ENCODE measurements at regions not wholly inside any gene's neighbourhood (a gene's known extent, or its start where the extent isn't known, plus 50 kb on each side); places are given as distances from the start of the nearest gene placed in this dataset.
A peak's percentile ranks its signal among the peaks of the same experiment; 100 is the strongest.

DNA sequence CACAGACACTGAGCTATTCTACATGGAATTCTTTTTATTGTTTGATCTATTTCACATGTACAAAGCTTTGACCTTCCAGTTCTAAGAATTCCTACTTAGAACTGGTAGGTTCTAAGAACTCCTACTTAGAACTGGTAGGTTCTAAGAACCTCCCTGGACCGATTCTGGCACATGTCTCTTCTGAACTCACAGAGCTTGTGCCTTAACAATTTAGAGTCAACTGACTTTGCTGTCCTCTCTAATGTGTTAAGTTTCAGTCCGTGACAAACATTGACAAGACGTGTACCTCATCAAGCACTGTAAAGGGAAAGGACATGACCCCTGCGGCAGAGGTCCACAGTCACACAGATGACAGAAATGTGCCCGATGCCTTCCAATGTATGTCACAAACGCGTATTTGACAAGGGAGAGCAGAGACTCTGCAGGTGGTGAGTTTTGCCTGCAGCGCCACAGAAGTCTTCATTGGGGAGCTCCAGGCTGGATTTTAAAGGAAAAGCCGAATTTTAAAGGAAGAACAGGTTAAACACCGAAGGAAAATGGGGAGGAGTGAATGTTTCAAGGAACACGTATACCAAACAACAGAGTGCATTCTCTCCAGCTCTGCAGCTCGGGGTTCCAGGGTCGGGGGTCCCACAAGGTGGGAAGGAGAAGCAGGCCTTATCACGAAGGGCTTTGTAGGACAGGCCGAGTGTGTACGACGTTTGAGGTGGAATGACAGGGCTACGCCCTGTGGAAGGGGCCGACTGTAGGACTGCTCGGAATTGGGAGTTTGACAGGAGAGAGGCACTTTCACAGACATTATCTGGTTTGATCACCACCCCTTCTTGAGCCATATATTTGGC lies 161.1 kb upstream of the KLF14 start:
- H3K4me3 ChIP-seq: no peak overlapping the region
- DNase-seq: no peak
- peak overlapping the region; percentile 29 to 69 for H3K27ac ChIP-seq
- 72 to 78% methylated on average over 20 of the region's 20 CpGs for WGBS, 2 donors
- H3K4me1 ChIP-seq: peaks cover 61% of the 10 kb centered on the region
- TF ChIP-seq, protein P1, sequence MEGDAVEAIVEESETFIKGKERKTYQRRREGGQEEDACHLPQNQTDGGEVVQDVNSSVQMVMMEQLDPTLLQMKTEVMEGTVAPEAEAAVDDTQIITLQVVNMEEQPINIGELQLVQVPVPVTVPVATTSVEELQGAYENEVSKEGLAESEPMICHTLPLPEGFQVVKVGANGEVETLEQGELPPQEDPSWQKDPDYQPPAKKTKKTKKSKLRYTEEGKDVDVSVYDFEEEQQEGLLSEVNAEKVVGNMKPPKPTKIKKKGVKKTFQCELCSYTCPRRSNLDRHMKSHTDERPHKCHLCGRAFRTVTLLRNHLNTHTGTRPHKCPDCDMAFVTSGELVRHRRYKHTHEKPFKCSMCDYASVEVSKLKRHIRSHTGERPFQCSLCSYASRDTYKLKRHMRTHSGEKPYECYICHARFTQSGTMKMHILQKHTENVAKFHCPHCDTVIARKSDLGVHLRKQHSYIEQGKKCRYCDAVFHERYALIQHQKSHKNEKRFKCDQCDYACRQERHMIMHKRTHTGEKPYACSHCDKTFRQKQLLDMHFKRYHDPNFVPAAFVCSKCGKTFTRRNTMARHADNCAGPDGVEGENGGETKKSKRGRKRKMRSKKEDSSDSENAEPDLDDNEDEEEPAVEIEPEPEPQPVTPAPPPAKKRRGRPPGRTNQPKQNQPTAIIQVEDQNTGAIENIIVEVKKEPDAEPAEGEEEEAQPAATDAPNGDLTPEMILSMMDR (IDR thresholded peaks at IDR 0.05): no peak
- no peak for TF ChIP-seq POLR2A (IDR thresholded peaks at IDR 0.05)
- H3K9me3 ChIP-seq: no peaks in the 10 kb centered on the region
- intact Hi-C loops (cut with DNase I; ENCODE audit: low total_unique reads): loop anchor here (10.0 kb wide), 1 partner anchor 210 kb away; no protein-coding TSS in a partner anchor
- H3K27me3 ChIP-seq: no peaks in the 10 kb centered on the region
- H3K36me3 ChIP-seq (ENCODE audit: low read depth, missing control alignments): no peaks in the 10 kb centered on the region

DNA sequence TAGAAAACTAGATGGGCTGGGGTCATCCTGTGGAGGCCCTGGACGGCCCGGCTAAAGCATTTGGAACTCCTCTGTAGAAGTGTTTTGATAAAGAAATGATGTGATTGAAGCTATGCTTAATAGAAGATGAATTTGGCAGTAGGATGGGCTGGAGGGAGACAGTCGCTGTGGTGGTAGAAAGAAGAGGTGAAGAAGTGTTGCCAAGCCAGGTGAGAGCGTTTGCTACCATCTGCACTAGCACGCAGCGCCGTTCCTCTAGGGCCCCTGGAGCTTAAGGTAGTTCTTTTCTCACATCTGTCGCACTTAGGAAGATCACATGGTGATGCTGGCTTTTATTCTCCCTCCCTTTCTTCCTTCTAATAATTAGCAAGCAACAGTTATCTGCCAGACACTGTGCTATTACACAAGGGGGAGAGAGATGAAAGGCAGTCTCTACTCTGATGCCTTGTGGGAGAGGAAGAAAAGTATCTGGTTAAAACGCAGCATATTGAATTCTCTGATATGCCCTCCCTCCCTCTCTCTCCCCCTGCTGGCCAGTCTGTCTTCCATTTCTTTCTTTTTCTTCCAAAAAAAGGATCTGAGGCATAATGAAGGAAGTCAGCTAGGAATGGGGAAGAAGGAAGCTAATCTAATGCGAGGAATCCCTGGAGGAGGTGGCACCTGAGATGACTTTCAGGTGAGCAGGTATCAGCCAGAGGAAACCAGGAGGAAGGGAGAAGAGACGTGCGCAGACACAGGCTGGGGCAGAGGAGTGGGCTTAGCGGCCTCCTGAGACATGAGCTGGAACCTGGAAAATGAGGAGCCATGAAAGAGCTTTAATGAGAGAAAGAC lies 162.3 kb upstream of the KLF14 start:
- intact Hi-C loops (cut with DNase I; ENCODE audit: low total_unique reads): loop anchor here (10.0 kb wide), 1 partner anchor 209 kb away; no protein-coding TSS in a partner anchor
- DNase-seq: no peak
- peak overlapping the region; percentile 31 to 50 for H3K27ac ChIP-seq
- H3K4me3 ChIP-seq: no peak overlapping the region
- 76 to 83% methylated on average over 13 of the region's 13 CpGs for WGBS, 2 donors
- no peaks in the 10 kb centered on the region for H3K9me3 ChIP-seq
- TF ChIP-seq POLR2A (IDR thresholded peaks at IDR 0.05): no peak
- TF ChIP-seq, protein P1 (IDR thresholded peaks at IDR 0.05): peak in 2 of 3 experiments; percentile 20 to 55
- H3K27me3 ChIP-seq: no peaks in the 10 kb centered on the region
- H3K36me3 ChIP-seq (ENCODE audit: low read depth, missing control alignments): no peaks in the 10 kb centered on the region
- peaks cover 53% of the 10 kb centered on the region for H3K4me1 ChIP-seq

DNA sequence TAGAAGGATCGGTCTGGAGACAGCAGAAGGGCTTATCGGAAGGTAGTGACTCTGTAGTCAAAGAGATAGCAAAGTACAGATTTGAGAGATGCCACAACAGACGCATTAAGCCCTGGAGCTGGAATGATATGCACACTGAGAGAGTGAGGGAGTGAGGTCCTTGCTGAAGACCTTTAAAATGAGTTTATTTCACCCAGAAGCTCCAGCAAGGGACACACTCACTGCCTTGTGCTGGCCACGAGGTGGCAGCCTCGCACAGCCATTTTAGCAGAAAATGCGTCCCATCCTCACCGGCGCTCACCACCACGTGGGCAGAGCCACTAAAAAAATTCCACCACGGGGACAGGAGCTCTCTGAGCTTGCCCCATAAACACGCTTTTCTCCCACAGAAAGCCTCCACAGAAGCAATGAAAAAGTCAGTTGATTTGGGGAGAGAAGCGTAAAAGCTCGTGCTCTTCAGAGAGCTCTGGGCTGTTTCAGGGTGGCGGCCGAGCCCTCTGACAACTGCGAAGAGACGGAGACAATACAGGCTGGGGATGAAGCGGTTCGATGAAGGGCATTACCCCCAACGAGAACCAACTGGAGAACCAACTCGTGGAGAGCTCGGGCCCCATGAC lies 163.0 kb upstream of the KLF14 start:
- 53 to 61% methylated on average over 22 of the region's 22 CpGs for WGBS, 2 donors
- no peaks in the 10 kb centered on the region for H3K9me3 ChIP-seq
- intact Hi-C loops (cut with DNase I; ENCODE audit: low total_unique reads): loop anchor here (10.0 kb wide), 1 partner anchor 208 kb away; no protein-coding TSS in a partner anchor
- no peaks in the 10 kb centered on the region for H3K27me3 ChIP-seq
- TF ChIP-seq, protein P1 (IDR thresholded peaks at IDR 0.05): peak; percentile 66 to 83 (median 74)
- TF ChIP-seq POLR2A (IDR thresholded peaks at IDR 0.05): no peak
- H3K4me3 ChIP-seq: no peak overlapping the region
- peaks cover 55% of the 10 kb centered on the region for H3K4me1 ChIP-seq
- H3K27ac ChIP-seq: peak overlapping the region; percentile 31 to 50
- H3K36me3 ChIP-seq (ENCODE audit: low read depth, missing control alignments): no peaks in the 10 kb centered on the region
- peak; percentile 73 for DNase-seq

DNA sequence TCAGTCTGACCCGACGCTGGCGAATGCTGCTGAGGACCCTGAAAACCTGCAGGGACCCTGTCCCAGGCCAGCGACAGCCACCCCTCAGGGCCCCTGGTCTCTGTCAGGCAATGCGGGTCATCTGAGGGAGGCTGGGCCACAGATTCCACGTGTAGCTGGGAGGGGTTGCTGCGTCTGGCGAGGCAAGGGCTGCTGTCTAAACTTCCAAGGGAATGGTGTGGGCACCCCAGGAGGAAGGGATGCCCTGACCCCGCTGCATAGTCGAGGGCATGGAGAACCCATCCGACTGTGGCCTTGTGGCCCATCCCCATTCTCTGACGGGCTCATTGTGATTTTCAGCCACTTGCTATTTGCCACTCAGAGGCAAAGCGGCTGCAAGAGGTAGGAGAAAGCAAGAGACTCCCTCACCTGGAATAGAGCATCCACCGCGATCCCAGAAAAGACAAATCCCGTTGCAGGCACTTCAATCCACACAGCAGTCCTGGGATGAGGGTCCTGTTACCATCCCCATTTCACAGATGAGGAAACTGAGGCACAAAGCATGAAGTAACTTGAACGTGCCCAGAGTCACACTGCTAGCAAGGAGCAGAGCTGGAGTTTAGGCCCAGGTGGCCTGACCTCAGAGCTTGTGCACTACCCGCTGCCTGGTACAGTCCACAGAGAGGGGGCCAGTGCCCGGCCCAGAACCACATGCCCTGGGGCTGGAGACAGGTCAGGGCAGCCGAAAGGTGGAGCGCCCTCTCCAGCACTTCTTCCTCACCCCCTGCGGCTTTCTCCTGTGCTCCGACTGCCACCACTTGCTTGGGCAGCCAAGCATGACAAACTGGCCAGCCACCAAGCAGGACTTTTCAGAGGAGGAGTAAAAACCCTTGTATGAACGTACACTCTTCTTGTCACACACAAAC lies 163.8 kb upstream of the KLF14 start:
- no peak overlapping the region for H3K4me3 ChIP-seq
- intact Hi-C loops (cut with DNase I; ENCODE audit: low total_unique reads): loop anchor here (10.0 kb wide), 1 partner anchor 207 kb away; no protein-coding TSS in a partner anchor
- H3K36me3 ChIP-seq (ENCODE audit: low read depth, missing control alignments): no peaks in the 10 kb centered on the region
- DNase-seq: no peak
- H3K4me1 ChIP-seq: peaks cover 57% of the 10 kb centered on the region
- H3K9me3 ChIP-seq: no peaks in the 10 kb centered on the region
- no peaks in the 10 kb centered on the region for H3K27me3 ChIP-seq
- peak overlapping the region in 1 of 2 donors; percentile 50 for H3K27ac ChIP-seq
- 90 to 93% methylated on average over 11 to 24 of the region's 24 CpGs for WGBS, 2 donors
- no peak for TF ChIP-seq POLR2A (IDR thresholded peaks at IDR 0.05)
- TF ChIP-seq, protein P1 (IDR thresholded peaks at IDR 0.05): no peak

All from testis (tissue), 2 donors.